HG03280 (cell line): ENCODE measurements at regions not wholly inside any gene's neighbourhood (a gene's known extent, or its start where the extent isn't known, plus 50 kb on each side); places are given as distances from the start of the nearest gene placed in this dataset.

Source experiments
- ATAC-seq: cut with Tn5 transposase; IDR thresholded peaks from one replicate; pipeline ENCODE4 v1.9.1; 2021; ENCODE audit warnings: mild to moderate bottlenecking, moderate library complexity; ENCODE audit not compliant: unreplicated experiment

- no peak for ATAC-seq
Measured at GRCh38 chr17:65277576-65277975, 140.4 kb downstream of the RGS9 start.
